Lower lobe of right lung (tissue), 2 donors: ENCODE measurements at regions not wholly inside any gene's neighbourhood (a gene's known extent, or its start where the extent isn't known, plus 50 kb on each side); places are given as distances from the start of the nearest gene placed in this dataset.

Source experiments
- ATAC-seq, 2 donors: fragments of 200-7000 bp; cut with Tn5 transposase; one replicate each; pipeline ENCODE4 v1.9.1; 2020 to 2022; ENCODE audit warnings: mild to moderate bottlenecking in 2 of 2, moderate library complexity in 2 of 2
- DNase-seq: peaks from one replicate; pipeline ENCODE4 v3.0.0-alpha.2; 2020
- H3K27ac ChIP-seq: fragments of 200-600 bp; one replicate; pipeline ENCODE4 v1.8.0; 2022
- H3K27me3 ChIP-seq: fragments of 200-600 bp; one replicate; pipeline ENCODE4 v1.8.0; 2022; ENCODE audit warnings: low read depth
- H3K36me3 ChIP-seq: fragments of 200-600 bp; one replicate; pipeline ENCODE4 v1.8.0; 2022; ENCODE audit warnings: mild to moderate bottlenecking
- H3K4me1 ChIP-seq: fragments of 200-600 bp; one replicate; pipeline ENCODE4 v1.8.0; 2022
- H3K4me3 ChIP-seq: fragments of 200-600 bp; one replicate; pipeline ENCODE4 v1.8.0; 2022; ENCODE audit warnings: mild to moderate bottlenecking
- H3K9me3 ChIP-seq: fragments of 200-600 bp; one replicate; pipeline ENCODE4 v1.8.0; 2022
- CTCF ChIP-seq: fragments of 200-600 bp; IDR thresholded peaks from one replicate; pipeline ENCODE4 v1.8.0; 2022; ENCODE audit warnings: antibody characterized with exemption, mild to moderate bottlenecking
- intact Hi-C: fragments of 100-400 bp; cut with DNase I; formaldehyde crosslinking; loops from one replicate; pipeline ENCODE4 v1.11.0; 2022
- donor health status: DM: no; HTN: yes; CAD: no; lungs with severe emphysema.

- H3K9me3 ChIP-seq, result no peaks in the 10 kb centered on the region
- H3K27ac ChIP-seq, result no peak overlapping the region
- intact Hi-C loops, result no loop called here
- H3K4me1 ChIP-seq, result no peaks in the 10 kb centered on the region
- no peak overlapping the region for H3K4me3 ChIP-seq
- DNase-seq (no peak), ATAC-seq (no peak)
- no peaks in the 10 kb centered on the region for H3K36me3 ChIP-seq
- H3K27me3 ChIP-seq, result no peaks in the 10 kb centered on the region
- TF ChIP-seq CTCF, result no peak
Measured at GRCh38 chr6:18586133-18586532, 199.0 kb downstream of the RNF144B start.

- H3K27ac ChIP-seq, result no peak overlapping the region
- no peak overlapping the region for H3K4me3 ChIP-seq
- H3K27me3 ChIP-seq, result peaks cover 2% of the 10 kb centered on the region
- no peaks in the 10 kb centered on the region for H3K36me3 ChIP-seq
- intact Hi-C loops, result no loop called here
- DNase-seq (no peak), ATAC-seq (peak; percentile 86 to 90)
- peak; percentile 91 for TF ChIP-seq CTCF
- H3K4me1 ChIP-seq, result no peaks in the 10 kb centered on the region
- no peaks in the 10 kb centered on the region for H3K9me3 ChIP-seq
Measured at GRCh38 chr6:18595774-18596530, 208.8 kb downstream of the RNF144B start.

GRCh38 chr6:18596531-18596835, 209.3 kb downstream of the RNF144B start:
- DNase-seq, result no peak
- Histone ChIP-seq H3K27me3 (peaks cover 2% of the 10 kb centered on the region), H3K27ac (no peak overlapping the region), H3K4me1 (no peaks in the 10 kb centered on the region), H3K4me3 (no peak overlapping the region), H3K36me3 (no peaks in the 10 kb centered on the region), H3K9me3 (no peaks in the 10 kb centered on the region)
- no peak for ATAC-seq
- TF ChIP-seq CTCF, result no peak
- intact Hi-C loops, result no loop called here

GRCh38 chr6:18598551-18599264, 211.6 kb downstream of the RNF144B start:
- no peaks in the 10 kb centered on the region for H3K9me3 ChIP-seq
- H3K4me3 ChIP-seq, result no peak overlapping the region
- H3K27ac ChIP-seq, result no peak overlapping the region
- DNase-seq, result no peak
- intact Hi-C loops, result no loop called here
- H3K4me1 ChIP-seq, result no peaks in the 10 kb centered on the region
- H3K27me3 ChIP-seq, result no peaks in the 10 kb centered on the region
- H3K36me3 ChIP-seq, result no peaks in the 10 kb centered on the region
- no peak for ATAC-seq
- no peak for TF ChIP-seq CTCF

GRCh38 chr6:18600255-18600654, 213.1 kb downstream of the RNF144B start:
- Histone ChIP-seq H3K36me3 (no peaks in the 10 kb centered on the region), H3K4me1 (no peaks in the 10 kb centered on the region), H3K4me3 (no peak overlapping the region), H3K27ac (no peak overlapping the region), H3K27me3 (no peaks in the 10 kb centered on the region), H3K9me3 (no peaks in the 10 kb centered on the region)
- ATAC-seq, result no peak
- TF ChIP-seq CTCF, result no peak
- DNase-seq, result no peak
- intact Hi-C loops, result no loop called here
